OCI-LY7 (cell line): ENCODE measurements at regions not wholly inside any gene's neighbourhood (a gene's known extent, or its start where the extent isn't known, plus 50 kb on each side); places are given as distances from the start of the nearest gene placed in this dataset.

Experiments used
- BruUV-seq: library from RNA; stranded (reverse); fragments of 400-500 nt; replicated peaks from 2 replicates; lab custom pipeline; 2021; lab: Mats Ljungman, UMichigan
- CTCF ChIA-PET: fragments of 300-600 bp; sonication (Branson Sonifier 250); formaldehyde crosslinking; loops from one replicate; lab custom pipeline; 2022; ENCODE audit warnings: antibody characterized with exemption; ENCODE audit not compliant: unreplicated experiment; lab: Charles Lee
- POLR2A ChIA-PET: fragments of 300-600 bp; sonication (Branson Sonifier 250); formaldehyde crosslinking; loops from one replicate; lab custom pipeline; 2022; ENCODE audit warnings: antibody characterized with exemption; lab: Charles Lee
- DNase-seq: peaks from one replicate; pipeline ENCODE4 v3.0.0-alpha.2; 2015; ENCODE audit warnings: low spot score
- H2AFZ ChIP-seq: fragments of 200-600 bp; sonication (generic), shearing (Covaris generic); 2 replicates; pipeline ENCODE4 v1.6.1; 2014; ENCODE audit warnings: mild to moderate bottlenecking, antibody characterized with exemption, low read length, moderate library complexity
- H3K27ac ChIP-seq: fragments of 200-600 bp; sonication (generic); 2 replicates; pipeline ENCODE4 v1.5.1; 2014; ENCODE audit warnings: mixed run types, low read depth, mild to moderate bottlenecking, moderate library complexity, low read length, inconsistent platforms; ENCODE audit not compliant: poor library complexity, severe bottlenecking
- H3K36me3 ChIP-seq: fragments of 200-600 bp; sonication (generic); 2 replicates; pipeline ENCODE4 v1.6.1; 2014; ENCODE audit warnings: mild to moderate bottlenecking, antibody characterized with exemption, low read length, moderate library complexity, mixed read lengths; ENCODE audit not compliant: insufficient read depth
- H3K4me1 ChIP-seq: fragments of 200-600 bp; sonication (generic); 2 replicates; pipeline ENCODE4 v1.5.1; 2014; ENCODE audit warnings: mild to moderate bottlenecking, low read length; ENCODE audit not compliant: insufficient read depth, poor library complexity, severe bottlenecking
- H3K4me2 ChIP-seq: fragments of 200-600 bp; sonication (generic); 2 replicates; pipeline ENCODE4 v1.6.1; 2014; ENCODE audit warnings: mild to moderate bottlenecking, low read length
- H3K4me3 ChIP-seq: fragments of 200-600 bp; sonication (generic); 2 replicates; pipeline ENCODE4 v1.5.1; 2014; ENCODE audit warnings: mild to moderate bottlenecking, low read depth, low read length; ENCODE audit not compliant: poor library complexity, severe bottlenecking
- H3K79me2 ChIP-seq: fragments of 200-600 bp; sonication (generic); 2 replicates; pipeline ENCODE4 v1.6.1; 2016; ENCODE audit warnings: low read depth, mild to moderate bottlenecking, low read length, moderate library complexity, mixed read lengths; ENCODE audit not compliant: insufficient read depth
- H3K9me2 ChIP-seq: fragments of 200-600 bp; sonication (generic); 2 replicates; pipeline ENCODE4 v1.6.1; 2016; ENCODE audit warnings: mild to moderate bottlenecking, low read length, mixed read lengths; ENCODE audit not compliant: insufficient read depth
- H3K9me3 ChIP-seq: fragments of 200-600 bp; sonication (generic); 2 replicates; pipeline ENCODE4 v1.6.1; 2014; ENCODE audit warnings: mild to moderate bottlenecking, mixed run types, low read length, mixed read lengths
- H4K20me1 ChIP-seq: fragments of 200-600 bp; sonication (generic); 2 replicates; pipeline ENCODE4 v1.6.1; 2014; ENCODE audit warnings: mild to moderate bottlenecking, antibody characterized with exemption, low read length, moderate library complexity, mixed read lengths; ENCODE audit not compliant: insufficient read depth
- CTCF ChIP-seq: fragments of 200-600 bp; sonication (generic); conservative IDR thresholded peaks from 2 replicates; pipeline ENCODE4 v1.5.1; 2014; ENCODE audit warnings: mild to moderate bottlenecking, antibody characterized with exemption, low read length, moderate library complexity, mixed read lengths
- EZH2phosphoT487 ChIP-seq: fragments of 200-600 bp; sonication (generic); IDR thresholded peaks from 2 replicates; pipeline ENCODE4 v1.6.1; 2018; ENCODE audit warnings: low read depth, borderline replicate concordance, mild to moderate bottlenecking, mixed run types, antibody characterized with exemption, low read length, moderate library complexity, mixed read lengths
- intact Hi-C: fragments of 100-400 bp; cut with micrococcal nuclease; formaldehyde crosslinking; loops from one replicate; pipeline ENCODE4 v1.10.0; 2022; ENCODE audit not compliant: unreplicated experiment

GRCh38 chr13:107295416-107296140, 727.6 kb upstream of the ARGLU1 start:
- Histone ChIP-seq H4K20me1 (no peaks in the 10 kb centered on the region), H3K9me2 (no peaks in the 10 kb centered on the region), H3K9me3 (no peaks in the 10 kb centered on the region), H3K4me1 (no peaks in the 10 kb centered on the region), H3K79me2 (no peaks in the 10 kb centered on the region), H3K36me3 (no peaks in the 10 kb centered on the region), H3K4me2 (no peak overlapping the region), H3K27ac (no peak overlapping the region), H3K4me3 (no peak overlapping the region), H2AFZ (no peak overlapping the region)
- POLR2A ChIA-PET = interaction anchor here (0.6 kb wide), 1 partner anchor 12 kb away, joined by 3 read pairs; no protein-coding TSS in a partner anchor
- intact Hi-C loops = no loop called here
- no TSS peak for BruUV-seq
- no peak for TF ChIP-seq CTCF
- no peak for TF ChIP-seq EZH2phosphoT487
- CTCF ChIA-PET = no interaction called here
- no peak for DNase-seq

GRCh38 chr13:107293924-107294323, 726.0 kb upstream of the ARGLU1 start:
- no peaks in the 10 kb centered on the region for H3K79me2 ChIP-seq
- DNase-seq = no peak
- no peaks in the 10 kb centered on the region for H3K9me2 ChIP-seq
- no peaks in the 10 kb centered on the region for H4K20me1 ChIP-seq
- no peak overlapping the region for H3K27ac ChIP-seq
- TF ChIP-seq EZH2phosphoT487 (no peak), CTCF (no peak)
- H3K4me2 ChIP-seq = no peak overlapping the region
- no peaks in the 10 kb centered on the region for H3K9me3 ChIP-seq
- no peak overlapping the region for H2AFZ ChIP-seq
- H3K4me1 ChIP-seq = no peaks in the 10 kb centered on the region
- ChIA-PET POLR2A (no interaction called here), CTCF (no interaction called here)
- no TSS peak for BruUV-seq
- no peaks in the 10 kb centered on the region for H3K36me3 ChIP-seq
- intact Hi-C loops = no loop called here
- H3K4me3 ChIP-seq = no peak overlapping the region

- Histone ChIP-seq H3K9me2 (no peaks in the 10 kb centered on the region), H4K20me1 (no peaks in the 10 kb centered on the region), H3K4me3 (no peak overlapping the region), H3K36me3 (no peaks in the 10 kb centered on the region), H3K4me1 (no peaks in the 10 kb centered on the region), H3K9me3 (no peaks in the 10 kb centered on the region), H3K27ac (no peak overlapping the region), H3K79me2 (no peaks in the 10 kb centered on the region), H3K4me2 (no peak overlapping the region), H2AFZ (no peak overlapping the region)
- intact Hi-C loops = no loop called here
- BruUV-seq = no TSS peak
- CTCF ChIA-PET = no interaction called here
- DNase-seq = no peak
- POLR2A ChIA-PET = interaction anchor here (1.1 kb wide), 1 partner anchor 9 kb away, joined by 7 read pairs; no protein-coding TSS in a partner anchor
- no peak for TF ChIP-seq EZH2phosphoT487
- TF ChIP-seq CTCF = no peak
Measured at GRCh38 chr13:107291875-107292274, 723.9 kb upstream of the ARGLU1 start.
